CD4-positive, alpha-beta memory T cell (primary cell): ENCODE measurements at regions not wholly inside any gene's neighbourhood (a gene's known extent, or its start where the extent isn't known, plus 50 kb on each side); places are given as distances from the start of the nearest gene placed in this dataset.
"Not testable (repeated sequence)": the region's sequence is repeated elsewhere in the genome, so short reads cannot be mapped to it uniquely, and the experiment has no call there.

Experiments used
- CTCF ChIA-PET: fragments of 350-600 bp; sonication (Branson Sonifier 250); formaldehyde crosslinking; loops from one replicate; lab custom pipeline; 2021; ENCODE audit warnings: inconsistent platforms; ENCODE audit not compliant: partially characterized antibody; lab: Charles Lee
- POLR2A ChIA-PET: fragments of 350-600 bp; sonication (Branson Sonifier 250); formaldehyde crosslinking; loops from one replicate; lab custom pipeline; 2021; ENCODE audit not compliant: partially characterized antibody; lab: Charles Lee
- DNase-seq, 5 donors: peaks; one replicate each; pipeline versions ENCODE4 v3.0.0 to v3.0.0-alpha.2; 2020 to 2022; ENCODE audit warnings: mixed read lengths in 1 of 5
- H3K27ac ChIP-seq: one replicate; pipeline ENCODE4 v1.7.0; 2013; ENCODE audit warnings: low read depth, low read length
- H3K27me3 ChIP-seq: 2 replicates; pipeline ENCODE4 v1.7.0; 2013; ENCODE audit warnings: mild to moderate bottlenecking, low read length, moderate library complexity; ENCODE audit not compliant: insufficient read depth
- H3K36me3 ChIP-seq: 2 replicates; pipeline ENCODE4 v1.7.0; 2013; ENCODE audit warnings: mild to moderate bottlenecking, low read length, moderate library complexity; ENCODE audit not compliant: insufficient read depth
- H3K4me1 ChIP-seq: 2 replicates; pipeline ENCODE4 v1.7.0; 2013; ENCODE audit warnings: mild to moderate bottlenecking, low read length, moderate library complexity; ENCODE audit not compliant: insufficient read depth
- H3K4me3 ChIP-seq, 2 donors: one replicate each; pipeline ENCODE4 v1.7.0; 2013; ENCODE audit warnings: low read length in 2 of 2, mild to moderate bottlenecking in 1 of 2
- H3K9me3 ChIP-seq, 2 donors: one replicate each; pipeline ENCODE4 v1.7.0; 2013; ENCODE audit warnings: low read length in 2 of 2, control low read depth in 1 of 2; ENCODE audit not compliant: control insufficient read depth in 1 of 2
- H3K27ac Mint-ChIP-seq, 7 donors: one replicate each; pipeline ENCODE4 v1.8.0; 2020 to 2021; ENCODE audit warnings: mixed read lengths in 7 of 7, mild to moderate bottlenecking in 6 of 7, inconsistent platforms in 3 of 7, moderate library complexity in 3 of 7
- H3K27me3 Mint-ChIP-seq, 2 donors: one replicate each; pipeline ENCODE4 v1.8.0; 2020 to 2021; ENCODE audit warnings: mixed read lengths in 2 of 2
- H3K36me3 Mint-ChIP-seq, 2 donors: one replicate each; pipeline ENCODE4 v1.8.0; 2020 to 2021; ENCODE audit warnings: mixed read lengths in 2 of 2, inconsistent platforms in 1 of 2, mild to moderate bottlenecking in 1 of 2
- H3K4me1 Mint-ChIP-seq, 4 donors: one replicate each; pipeline ENCODE4 v1.8.0; 2020 to 2021; ENCODE audit warnings: mixed read lengths in 4 of 4, mild to moderate bottlenecking in 1 of 4
- H3K4me3 Mint-ChIP-seq, 8 donors: one replicate each; pipeline ENCODE4 v1.8.0; 2020 to 2021; ENCODE audit warnings: mixed read lengths in 8 of 8, mild to moderate bottlenecking in 7 of 8, moderate library complexity in 6 of 8, inconsistent platforms in 3 of 8
- H3K9me3 Mint-ChIP-seq, 8 donors: one replicate each; pipeline ENCODE4 v1.8.0; 2020 to 2021; ENCODE audit warnings: mixed read lengths in 8 of 8, mild to moderate bottlenecking in 5 of 8, inconsistent platforms in 3 of 8, moderate library complexity in 1 of 8
- intact Hi-C: fragments of 100-400 bp; cut with micrococcal nuclease; formaldehyde crosslinking; loops from one replicate; pipeline ENCODE4 v1.15.1; 2023

- peaks cover 0 to 4% (median 0%) of the 10 kb centered on the region in 8 donors for H3K9me3 Mint-ChIP-seq
- Histone ChIP-seq H3K36me3 (no peaks in the 10 kb centered on the region), H3K9me3 (no peaks in the 10 kb centered on the region), H3K4me3 (no peak overlapping the region), H3K4me1 (no peaks in the 10 kb centered on the region), H3K27ac (no peak overlapping the region), H3K27me3 (no peaks in the 10 kb centered on the region)
- ChIA-PET POLR2A (no interaction called here), CTCF (interaction anchor here (0.7 kb wide), 1 partner anchor 15 kb away, joined by 4 read pairs; no protein-coding TSS in a partner anchor)
- no peak overlapping the region for H3K27ac Mint-ChIP-seq
- H3K4me3 Mint-ChIP-seq = no peak overlapping the region
- H3K4me1 Mint-ChIP-seq = no peaks in the 10 kb centered on the region
- H3K36me3 Mint-ChIP-seq = no peaks in the 10 kb centered on the region
- intact Hi-C loops = no loop called here
- H3K27me3 Mint-ChIP-seq = no peaks in the 10 kb centered on the region
- DNase-seq = no peak
Measured at GRCh38 chr4:127394516-127394915, 238.2 kb upstream of the INTU start.

DNA sequence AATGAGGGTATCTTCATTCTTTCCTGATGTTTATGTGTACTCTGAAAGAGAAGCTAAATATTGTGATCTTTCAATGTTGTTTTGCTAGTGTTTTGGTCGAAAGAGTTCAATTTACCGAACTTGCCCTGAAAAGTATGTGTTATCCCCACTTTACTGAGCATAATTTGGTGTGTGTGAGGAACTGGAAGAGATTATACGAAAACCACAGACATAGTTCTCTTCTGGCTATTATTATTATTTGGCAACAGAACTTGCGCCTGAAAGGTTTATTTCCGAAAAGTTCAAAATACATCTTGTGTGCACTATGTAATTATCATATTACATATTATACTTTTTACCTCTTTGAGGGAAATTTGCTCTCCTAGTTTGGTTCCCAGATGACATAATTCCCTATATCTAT, 232.5 kb upstream of the INTU start:
- Mint-ChIP-seq H3K36me3 (no peaks in the 10 kb centered on the region), H3K27ac (no peak overlapping the region), H3K9me3 (peaks cover 0 to 3% (median under 1%) of the 10 kb centered on the region in 8 donors), H3K4me1 (no peaks in the 10 kb centered on the region), H3K4me3 (no peak overlapping the region), H3K27me3 (no peaks in the 10 kb centered on the region)
- intact Hi-C loops = no loop called here
- H3K4me3 ChIP-seq = no peak overlapping the region
- DNase-seq = no peak
- ChIA-PET POLR2A (no interaction called here), CTCF (no interaction called here)
- H3K9me3 ChIP-seq = no peaks in the 10 kb centered on the region
- H3K36me3 ChIP-seq = no peaks in the 10 kb centered on the region
- no peak overlapping the region for H3K27ac ChIP-seq
- no peaks in the 10 kb centered on the region for H3K4me1 ChIP-seq
- H3K27me3 ChIP-seq = no peaks in the 10 kb centered on the region

GRCh38 chr4:127400731-127401346, 231.9 kb upstream of the INTU start:
- POLR2A ChIA-PET = no interaction called here

DNA sequence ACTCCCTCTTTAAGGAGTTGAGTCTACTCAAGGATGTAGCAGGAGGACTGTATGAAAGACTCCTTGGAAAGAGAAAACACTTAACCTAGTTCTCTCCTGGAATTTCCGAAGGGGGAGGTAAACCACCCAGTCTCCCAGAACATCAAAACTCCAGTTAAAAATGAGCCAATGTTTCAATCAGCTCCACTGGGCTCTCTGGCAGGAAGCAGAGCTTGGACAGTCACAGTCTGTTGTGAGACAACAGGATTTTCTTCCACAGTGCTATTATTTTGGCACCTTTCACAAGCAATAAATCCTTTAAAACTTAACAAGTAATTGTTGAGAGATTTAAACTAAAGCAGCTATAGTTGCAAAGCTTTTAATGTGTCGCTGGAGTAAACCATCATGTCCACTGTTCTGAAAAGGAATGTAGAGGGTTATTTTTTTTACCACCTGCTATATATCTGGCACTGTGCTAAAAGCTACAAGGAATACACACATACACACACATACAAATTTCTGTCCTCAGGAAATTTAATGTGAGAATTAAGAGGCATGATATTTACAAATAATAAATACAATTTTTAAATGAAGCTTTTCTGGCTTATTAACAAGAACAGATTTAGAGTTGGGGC, 229.2 kb upstream of the INTU start:
- DNase-seq = no peak
- Histone ChIP-seq H3K4me3 (no peak overlapping the region), H3K27me3 (no peaks in the 10 kb centered on the region), H3K9me3 (no peaks in the 10 kb centered on the region), H3K27ac (no peak overlapping the region), H3K36me3 (no peaks in the 10 kb centered on the region), H3K4me1 (no peaks in the 10 kb centered on the region)
- ChIA-PET CTCF (no interaction called here), POLR2A (no interaction called here)
- Mint-ChIP-seq H3K9me3 (peaks cover 0 to 23% (median 14%) of the 10 kb centered on the region in 8 donors), H3K36me3 (no peaks in the 10 kb centered on the region), H3K4me1 (no peaks in the 10 kb centered on the region), H3K4me3 (no peak overlapping the region), H3K27me3 (no peaks in the 10 kb centered on the region), H3K27ac (no peak overlapping the region)
- intact Hi-C loops = no loop called here

More at GRCh38 chr4:127400731-127401346, 231.9 kb upstream of the INTU start:
- Mint-ChIP-seq H3K27ac (no peak overlapping the region), H3K9me3 (peaks cover 0 to 4% (median under 1%) of the 10 kb centered on the region in 8 donors), H3K4me1 (no peaks in the 10 kb centered on the region), H3K27me3 (no peaks in the 10 kb centered on the region), H3K4me3 (no peak overlapping the region), H3K36me3 (no peaks in the 10 kb centered on the region)
- intact Hi-C loops = no loop called here
- Histone ChIP-seq H3K27me3 (no peaks in the 10 kb centered on the region), H3K36me3 (no peaks in the 10 kb centered on the region), H3K9me3 (no peaks in the 10 kb centered on the region), H3K4me1 (no peaks in the 10 kb centered on the region), H3K27ac (no peak overlapping the region), H3K4me3 (no peak overlapping the region)
- no peak for DNase-seq
- CTCF ChIA-PET = no interaction called here

GRCh38 chr4:127406187-127406586, 226.6 kb upstream of the INTU start:
- CTCF ChIA-PET = no interaction called here
- Mint-ChIP-seq H3K36me3 (no peaks in the 10 kb centered on the region), H3K4me3 (no peak overlapping the region), H3K27ac (no peak overlapping the region), H3K27me3 (no peaks in the 10 kb centered on the region), H3K4me1 (no peaks in the 10 kb centered on the region), H3K9me3 (peaks cover 3 to 28% (median 21%) of the 10 kb centered on the region in 8 donors)
- POLR2A ChIA-PET = no interaction called here
- H3K4me3 ChIP-seq = no peak overlapping the region
- H3K4me1 ChIP-seq = no peaks in the 10 kb centered on the region
- intact Hi-C loops = no loop called here
- no peaks in the 10 kb centered on the region for H3K9me3 ChIP-seq
- no peak overlapping the region for H3K27ac ChIP-seq
- no peaks in the 10 kb centered on the region for H3K27me3 ChIP-seq
- no peaks in the 10 kb centered on the region for H3K36me3 ChIP-seq
- DNase-seq = no peak

- intact Hi-C loops, H3K27ac Mint-ChIP-seq, H3K4me3 ChIP-seq, DNase-seq, H3K27me3 ChIP-seq, H3K36me3 Mint-ChIP-seq, POLR2A ChIA-PET, H3K36me3 ChIP-seq, H3K9me3 ChIP-seq, H3K4me1 ChIP-seq, H3K4me1 Mint-ChIP-seq, H3K27ac ChIP-seq, H3K27me3 Mint-ChIP-seq, CTCF ChIA-PET, H3K4me3 Mint-ChIP-seq: not testable (repeated sequence)
- peaks cover 3 to 29% (median 20%) of the 10 kb centered on the region in 8 donors for H3K9me3 Mint-ChIP-seq
Measured at GRCh38 chr4:127407572-127407971, 225.2 kb upstream of the INTU start.

DNA sequence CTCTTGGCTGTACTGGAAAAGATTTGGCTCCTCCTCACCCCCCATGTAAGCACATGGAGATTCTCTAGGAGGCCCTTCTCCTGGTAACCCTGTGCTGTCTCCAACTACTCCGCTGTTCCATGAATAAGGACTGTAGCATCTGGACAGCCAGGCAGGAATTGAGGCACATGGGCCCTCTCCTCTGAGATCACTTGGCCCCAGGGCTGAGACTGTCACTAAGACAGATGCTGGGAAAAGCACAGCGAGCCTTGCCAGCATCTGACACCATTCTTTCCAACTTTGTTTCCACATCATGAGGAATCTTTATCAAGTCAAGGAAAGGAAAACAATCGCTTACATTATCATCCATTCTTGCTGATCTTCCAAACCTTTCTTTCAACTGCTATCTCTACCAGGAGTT, 222.6 kb upstream of the INTU start:
- H3K4me1 Mint-ChIP-seq = no peaks in the 10 kb centered on the region
- Histone ChIP-seq H3K27ac (no peak overlapping the region), H3K36me3 (no peaks in the 10 kb centered on the region), H3K4me1 (no peaks in the 10 kb centered on the region), H3K9me3 (no peaks in the 10 kb centered on the region), H3K4me3 (no peak overlapping the region), H3K27me3 (no peaks in the 10 kb centered on the region)
- intact Hi-C loops = no loop called here
- no peak overlapping the region for H3K27ac Mint-ChIP-seq
- H3K9me3 Mint-ChIP-seq = peaks cover 3 to 26% (median 20%) of the 10 kb centered on the region in 8 donors
- H3K27me3 Mint-ChIP-seq = no peaks in the 10 kb centered on the region
- H3K4me3 Mint-ChIP-seq = no peak overlapping the region
- CTCF ChIA-PET = no interaction called here
- POLR2A ChIA-PET = no interaction called here
- no peaks in the 10 kb centered on the region for H3K36me3 Mint-ChIP-seq
- DNase-seq = no peak
